Right lobe of liver (tissue), 4 donors: ENCODE measurements at regions not wholly inside any gene's neighbourhood (a gene's known extent, or its start where the extent isn't known, plus 50 kb on each side); places are given as distances from the start of the nearest gene placed in this dataset.

Experiments
- CTCF ChIP-seq, 4 donors: fragments of 200-600 bp in 3 of 4; fragments of 450-650 bp in 1 of 4; IDR thresholded peaks; one replicate each; pipeline versions ENCODE4 v1.5.1 to v1.8.0; 2016 to 2022; ENCODE audit warnings: antibody characterized with exemption in 4 of 4, mild to moderate bottlenecking in 2 of 4
- POLR2A ChIP-seq: fragments of 450-650 bp; IDR thresholded peaks from one replicate; pipeline ENCODE4 v1.6.1; 2017; ENCODE audit warnings: antibody characterized with exemption, mild to moderate bottlenecking
- donor health status: DM: no; HTN: no; CAD: no.
- donor health status: DM: no; HTN: no; CAD: no.
- donor health status: DM: no; HTN: yes; CAD: no.

GRCh38 chr15:46146002-46146401 lies 511.2 kb downstream of the SQOR start:
- TF ChIP-seq CTCF (IDR thresholded peaks at IDR 0.05) (no peak), POLR2A (no peak)
